HEK293 (cell line): ENCODE measurements at regions not wholly inside any gene's neighbourhood (a gene's known extent, or its start where the extent isn't known, plus 50 kb on each side); places are given as distances from the start of the nearest gene placed in this dataset.

Experiments
- CTCF ChIA-PET: fragments of 350-600 bp; formaldehyde crosslinking; extraction: SDS; loops from one replicate; lab custom pipeline; 2021; ENCODE audit warnings: antibody characterized with exemption; lab: Yijun Ruan, JAX
- POLR2A ChIA-PET: fragments of 300-600 bp; formaldehyde crosslinking; extraction: SDS; loops from one replicate; lab custom pipeline; 2020; ENCODE audit warnings: antibody characterized with exemption, inconsistent platforms; lab: Yijun Ruan, JAX
- H3K27ac ChIP-seq: fragments of 200-500 bp; sonication (Bioruptor generic); 2 replicates; pipeline ENCODE4 v1.5.1; 2014; ENCODE audit warnings: low read depth, low read length, control low read depth, inconsistent platforms; ENCODE audit errors: extremely low read depth
- H3K36me3 ChIP-seq, 2 experiments: fragments of 200-500 bp in 1 of 2; sonication (Bioruptor generic) in 1 of 2; 1 replicate in 1 of 2; 2 replicates in 1 of 2; pipeline ENCODE4 v1.5.1; 2014 to 2017; ENCODE audit warnings: inconsistent platforms in 2 of 2, low read length in 2 of 2; ENCODE audit not compliant: control insufficient read depth in 2 of 2, insufficient read depth in 1 of 2
- H3K4me1 ChIP-seq: fragments of 200-500 bp; sonication (Bioruptor generic); 2 replicates; pipeline ENCODE4 v1.5.1; 2014; ENCODE audit warnings: mild to moderate bottlenecking, low read length, inconsistent platforms; ENCODE audit not compliant: control insufficient read depth, insufficient read depth
- H3K4me3 ChIP-seq: 2 replicates; pipeline ENCODE4 v1.5.1; 2011; ENCODE audit warnings: low read depth, mild to moderate bottlenecking, control low read depth, low read length, moderate library complexity
- H3K9me3 ChIP-seq: fragments of 200-500 bp; sonication (Bioruptor generic); 2 replicates; pipeline ENCODE4 v1.5.1; 2014; ENCODE audit warnings: low read depth, low read length, inconsistent platforms; ENCODE audit not compliant: control insufficient read depth, insufficient read depth
- EGR2 ChIP-seq: fragments of 450-650 bp; formaldehyde crosslinking; IDR thresholded peaks from 2 replicates; pipeline ENCODE4 v1.5.1; 2016; ENCODE audit warnings: low read depth, missing biosample characterization, missing genetic modification characterization
- GLIS2 ChIP-seq: fragments of 450-650 bp; formaldehyde crosslinking; IDR thresholded peaks from 2 replicates; pipeline ENCODE4 v1.5.1; 2016; ENCODE audit warnings: missing biosample characterization, missing genetic modification characterization
- KLF16 ChIP-seq: fragments of 450-650 bp; formaldehyde crosslinking; IDR thresholded peaks from 2 replicates; pipeline ENCODE4 v1.5.1; 2017; ENCODE audit warnings: missing biosample characterization, missing genetic modification characterization
- SALL2 ChIP-seq: fragments of 450-650 bp; formaldehyde crosslinking; IDR thresholded peaks from 2 replicates; pipeline ENCODE4 v1.5.0; 2017; ENCODE audit warnings: missing biosample characterization, mild to moderate bottlenecking, missing genetic modification characterization, borderline replicate concordance
- SP3 ChIP-seq: fragments of 450-650 bp; formaldehyde crosslinking; IDR thresholded peaks from 2 replicates; pipeline ENCODE4 v1.5.1; 2016; ENCODE audit warnings: missing biosample characterization, missing genetic modification characterization
- ZBTB20 ChIP-seq: fragments of 450-650 bp; formaldehyde crosslinking; IDR thresholded peaks from 2 replicates; pipeline ENCODE4 v1.5.1; 2016; ENCODE audit warnings: missing biosample characterization, missing genetic modification characterization
- ZFHX2 ChIP-seq: fragments of 450-650 bp; formaldehyde crosslinking; conservative IDR thresholded peaks from 2 replicates; pipeline ENCODE4 v1.5.1; 2016; ENCODE audit warnings: missing biosample characterization, missing genetic modification characterization
- ZNF132 ChIP-seq: fragments of 450-650 bp; formaldehyde crosslinking; IDR thresholded peaks from 2 replicates; pipeline ENCODE4 v1.5.1; 2017; ENCODE audit warnings: missing biosample characterization, missing genetic modification characterization, borderline replicate concordance
- ZNF157 ChIP-seq: fragments of 450-650 bp; formaldehyde crosslinking; IDR thresholded peaks from 2 replicates; pipeline ENCODE4 v1.5.1; 2016; ENCODE audit warnings: missing biosample characterization, missing genetic modification characterization
- ZNF302 ChIP-seq: fragments of 450-650 bp; formaldehyde crosslinking; IDR thresholded peaks from 2 replicates; pipeline ENCODE4 v1.5.1; 2016; ENCODE audit warnings: missing biosample characterization, missing genetic modification characterization, low read depth
- ZNF426 ChIP-seq: fragments of 450-650 bp; formaldehyde crosslinking; IDR thresholded peaks from 2 replicates; pipeline ENCODE4 v1.5.1; 2017; ENCODE audit warnings: missing biosample characterization, missing genetic modification characterization, mild to moderate bottlenecking, inconsistent platforms, moderate library complexity
- ZNF48 ChIP-seq: fragments of 450-650 bp; formaldehyde crosslinking; IDR thresholded peaks from 2 replicates; pipeline ENCODE4 v1.5.1; 2016; ENCODE audit warnings: missing biosample characterization, missing genetic modification characterization
- ZNF548 ChIP-seq: fragments of 450-650 bp; formaldehyde crosslinking; IDR thresholded peaks from 2 replicates; pipeline ENCODE4 v1.5.1; 2016; ENCODE audit warnings: missing biosample characterization, missing genetic modification characterization
- ZNF596 ChIP-seq: fragments of 450-650 bp; IDR thresholded peaks from 2 replicates; pipeline ENCODE4 v1.5.0; 2018; ENCODE audit warnings: missing biosample characterization, mild to moderate bottlenecking, missing genetic modification characterization, moderate library complexity
- ZNF664 ChIP-seq: fragments of 450-650 bp; formaldehyde crosslinking; IDR thresholded peaks from 2 replicates; pipeline ENCODE4 v1.5.1; 2016; ENCODE audit warnings: missing biosample characterization, missing genetic modification characterization
- TF ChIP-seq, protein P1 (sequence below): fragments of 450-650 bp; formaldehyde crosslinking; IDR thresholded peaks from 2 replicates; pipeline ENCODE4 v1.5.1; 2016; ENCODE audit warnings: missing biosample characterization, missing genetic modification characterization
- TF ChIP-seq, protein P2 (sequence below): fragments of 450-650 bp; formaldehyde crosslinking; IDR thresholded peaks from 2 replicates; pipeline ENCODE4 v1.5.1; 2017; ENCODE audit warnings: missing biosample characterization, missing genetic modification characterization

- TF ChIP-seq GLIS2 (tag by site-specific recombination), result no peak
- no peak for TF ChIP-seq ZBTB20
Measured at GRCh38 chr1:38270849-38271633, 224.4 kb upstream of the POU3F1 start (continued).

- ChIA-PET POLR2A (no interaction called here), CTCF (no interaction called here)
- TF ChIP-seq ZBTB20 (no peak), ZNF48 (tag by site-specific recombination) (no peak), ZNF302 (tag by site-specific recombination) (no peak), ZNF157 (tag by site-specific recombination) (no peak)
- TF ChIP-seq, protein P1, sequence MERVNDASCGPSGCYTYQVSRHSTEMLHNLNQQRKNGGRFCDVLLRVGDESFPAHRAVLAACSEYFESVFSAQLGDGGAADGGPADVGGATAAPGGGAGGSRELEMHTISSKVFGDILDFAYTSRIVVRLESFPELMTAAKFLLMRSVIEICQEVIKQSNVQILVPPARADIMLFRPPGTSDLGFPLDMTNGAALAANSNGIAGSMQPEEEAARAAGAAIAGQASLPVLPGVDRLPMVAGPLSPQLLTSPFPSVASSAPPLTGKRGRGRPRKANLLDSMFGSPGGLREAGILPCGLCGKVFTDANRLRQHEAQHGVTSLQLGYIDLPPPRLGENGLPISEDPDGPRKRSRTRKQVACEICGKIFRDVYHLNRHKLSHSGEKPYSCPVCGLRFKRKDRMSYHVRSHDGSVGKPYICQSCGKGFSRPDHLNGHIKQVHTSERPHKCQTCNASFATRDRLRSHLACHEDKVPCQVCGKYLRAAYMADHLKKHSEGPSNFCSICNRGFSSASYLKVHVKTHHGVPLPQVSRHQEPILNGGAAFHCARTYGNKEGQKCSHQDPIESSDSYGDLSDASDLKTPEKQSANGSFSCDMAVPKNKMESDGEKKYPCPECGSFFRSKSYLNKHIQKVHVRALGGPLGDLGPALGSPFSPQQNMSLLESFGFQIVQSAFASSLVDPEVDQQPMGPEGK (tag by site-specific recombination), result no peak
- Histone ChIP-seq H3K27ac (no peak overlapping the region), H3K9me3 (no peaks in the 10 kb centered on the region), H3K4me1 (no peaks in the 10 kb centered on the region), H3K4me3 (no peak overlapping the region), H3K36me3 (no peaks in the 10 kb centered on the region)
Measured at GRCh38 chr1:38269923-38270848, 223.6 kb upstream of the POU3F1 start.

DNA sequence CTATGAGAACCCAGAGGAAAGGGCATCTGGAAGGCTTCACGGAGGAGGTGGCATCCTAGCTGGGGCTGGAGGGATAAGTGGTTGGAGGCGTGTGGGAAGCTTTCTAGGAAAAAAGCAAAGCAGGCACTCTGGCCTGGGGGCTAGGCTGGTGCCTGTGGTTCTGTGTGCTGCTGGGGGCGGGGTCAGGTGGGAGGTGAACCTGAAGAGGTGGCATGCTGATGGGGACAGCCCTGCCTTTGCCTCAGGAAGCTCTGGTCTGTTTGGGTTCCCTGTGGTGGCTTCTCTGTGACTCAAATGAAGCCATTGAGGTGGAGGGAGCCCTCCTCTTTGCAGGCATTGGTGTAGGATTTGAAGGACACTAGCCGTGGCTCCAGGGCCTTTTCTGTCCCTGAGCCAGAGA lies 221.6 kb upstream of the POU3F1 start:
- Histone ChIP-seq H3K4me3 (no peak overlapping the region), H3K36me3 (no peaks in the 10 kb centered on the region), H3K9me3 (no peaks in the 10 kb centered on the region), H3K4me1 (no peaks in the 10 kb centered on the region), H3K27ac (no peak overlapping the region)
- TF ChIP-seq ZNF548 (tag by site-specific recombination) (no peak), ZNF132 (tag by site-specific recombination) (no peak), ZNF664 (tag by site-specific recombination) (no peak), SALL2 (no peak), KLF16 (tag by site-specific recombination) (no peak), ZFHX2 (tag by site-specific recombination) (peak; percentile 35; the same call in 1 of the 2 replicates), ZNF596 (no peak), SP3 (tag by site-specific recombination) (no peak), EGR2 (tag by site-specific recombination) (0 out of 2 replicates have a peak, but pooled peaks have one; percentile 42), ZNF426 (tag by site-specific recombination) (no peak)
- TF ChIP-seq, protein P2, sequence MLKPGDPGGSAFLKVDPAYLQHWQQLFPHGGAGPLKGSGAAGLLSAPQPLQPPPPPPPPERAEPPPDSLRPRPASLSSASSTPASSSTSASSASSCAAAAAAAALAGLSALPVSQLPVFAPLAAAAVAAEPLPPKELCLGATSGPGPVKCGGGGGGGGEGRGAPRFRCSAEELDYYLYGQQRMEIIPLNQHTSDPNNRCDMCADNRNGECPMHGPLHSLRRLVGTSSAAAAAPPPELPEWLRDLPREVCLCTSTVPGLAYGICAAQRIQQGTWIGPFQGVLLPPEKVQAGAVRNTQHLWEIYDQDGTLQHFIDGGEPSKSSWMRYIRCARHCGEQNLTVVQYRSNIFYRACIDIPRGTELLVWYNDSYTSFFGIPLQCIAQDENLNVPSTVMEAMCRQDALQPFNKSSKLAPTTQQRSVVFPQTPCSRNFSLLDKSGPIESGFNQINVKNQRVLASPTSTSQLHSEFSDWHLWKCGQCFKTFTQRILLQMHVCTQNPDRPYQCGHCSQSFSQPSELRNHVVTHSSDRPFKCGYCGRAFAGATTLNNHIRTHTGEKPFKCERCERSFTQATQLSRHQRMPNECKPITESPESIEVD (tag by site-specific recombination), result no peak
- POLR2A ChIA-PET, result no interaction called here
- CTCF ChIA-PET, result interaction anchor here (0.5 kb wide), 1 partner anchor 1338 kb away, joined by 3 read pairs; no protein-coding TSS in a partner anchor
